ENCODE measurements at regions not wholly inside any gene's neighbourhood (a gene's known extent, or its start where the extent isn't known, plus 50 kb on each side); places are given as distances from the start of the nearest gene placed in this dataset.
A peak's percentile ranks its signal among the peaks of the same experiment; 100 is the strongest.

- no peak for DNase-seq (ENCODE audit: extremely low spot score)
- no peak overlapping the region for H3K4me3 ChIP-seq (ENCODE audit: low read depth, low read length)
- H3K4me1 ChIP-seq (ENCODE audit: insufficient read depth), result no peaks in the 10 kb centered on the region
- 78% methylated on average over 1 of the region's 1 CpG for WGBS
- H3K36me3 ChIP-seq (ENCODE audit: insufficient read depth), result no peaks in the 10 kb centered on the region
- H3K27ac ChIP-seq (ENCODE audit: low read depth), result no peak overlapping the region
Measured at GRCh38 chr1:106254748-106255147, 801.7 kb upstream of the PRMT6 start.

- WGBS, result 67% methylated on average over 3 of the region's 3 CpGs
- Histone ChIP-seq H3K4me3 (ENCODE audit: low read depth, low read length) (no peak overlapping the region), H3K27ac (ENCODE audit: low read depth) (no peak overlapping the region), H3K36me3 (ENCODE audit: insufficient read depth) (no peaks in the 10 kb centered on the region), H3K4me1 (ENCODE audit: insufficient read depth) (no peaks in the 10 kb centered on the region)
- DNase-seq (ENCODE audit: extremely low spot score), result no peak
Measured at GRCh38 chr1:106266786-106267185, 789.7 kb upstream of the PRMT6 start.

DNA sequence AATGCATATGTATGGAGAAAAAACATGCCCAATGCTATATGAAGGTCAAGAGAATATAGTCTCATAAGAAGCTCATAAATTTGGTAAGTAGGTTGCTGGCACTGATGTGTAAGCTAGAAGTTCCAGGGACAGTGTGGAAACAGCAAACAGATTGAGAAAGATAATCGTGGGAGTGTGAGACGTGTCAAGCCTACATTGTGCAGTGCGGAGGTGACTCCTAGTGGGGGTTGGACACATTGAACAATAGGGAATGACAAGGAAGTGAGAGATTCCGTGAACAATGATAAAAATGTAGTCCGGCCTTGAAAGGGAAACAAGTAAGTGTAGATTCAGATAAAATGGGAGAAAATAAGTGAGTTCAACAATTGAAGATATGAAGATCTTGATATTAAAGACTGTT is 788.4 kb upstream of the PRMT6 start:
- no peaks in the 10 kb centered on the region for H3K4me1 ChIP-seq (ENCODE audit: insufficient read depth)
- no peak overlapping the region for H3K27ac ChIP-seq (ENCODE audit: low read depth)
- peak; percentile 2 for DNase-seq (ENCODE audit: extremely low spot score)
- H3K36me3 ChIP-seq (ENCODE audit: insufficient read depth), result no peaks in the 10 kb centered on the region
- WGBS, result 51% methylated on average over 5 of the region's 5 CpGs
- H3K4me3 ChIP-seq (ENCODE audit: low read depth, low read length), result no peak overlapping the region

- 27% methylated on average over 1 of the region's 1 CpG for whole genome bisulfite sequencing
- H3K27ac ChIP-seq (ENCODE audit: low read depth), result no peak overlapping the region
- H3K36me3 ChIP-seq (ENCODE audit: insufficient read depth), result no peaks in the 10 kb centered on the region
- no peak overlapping the region for H3K4me3 ChIP-seq (ENCODE audit: low read depth, low read length)
- no peaks in the 10 kb centered on the region for H3K4me1 ChIP-seq (ENCODE audit: insufficient read depth)
- no peak for DNase-seq (ENCODE audit: extremely low spot score)
Measured at GRCh38 chr1:106276871-106277270, 779.6 kb upstream of the PRMT6 start.

- 88% methylated on average over 4 of the region's 4 CpGs for WGBS
- DNase-seq (ENCODE audit: extremely low spot score), result no peak
- Histone ChIP-seq H3K36me3 (ENCODE audit: insufficient read depth) (no peaks in the 10 kb centered on the region), H3K4me3 (ENCODE audit: low read depth, low read length) (no peak overlapping the region), H3K27ac (ENCODE audit: low read depth) (no peak overlapping the region), H3K4me1 (ENCODE audit: insufficient read depth) (no peaks in the 10 kb centered on the region)
Measured at GRCh38 chr1:106277786-106278185, 778.7 kb upstream of the PRMT6 start.

GRCh38 chr1:106278716-106279115 is 777.8 kb upstream of the PRMT6 start:
- no peak overlapping the region for H3K27ac ChIP-seq (ENCODE audit: low read depth)
- no peak overlapping the region for H3K4me3 ChIP-seq (ENCODE audit: low read depth, low read length)
- DNase-seq (ENCODE audit: extremely low spot score), result no peak
- no peaks in the 10 kb centered on the region for H3K36me3 ChIP-seq (ENCODE audit: insufficient read depth)
- WGBS, result 74% methylated on average over 2 of the region's 2 CpGs
- H3K4me1 ChIP-seq (ENCODE audit: insufficient read depth), result no peaks in the 10 kb centered on the region

DNA sequence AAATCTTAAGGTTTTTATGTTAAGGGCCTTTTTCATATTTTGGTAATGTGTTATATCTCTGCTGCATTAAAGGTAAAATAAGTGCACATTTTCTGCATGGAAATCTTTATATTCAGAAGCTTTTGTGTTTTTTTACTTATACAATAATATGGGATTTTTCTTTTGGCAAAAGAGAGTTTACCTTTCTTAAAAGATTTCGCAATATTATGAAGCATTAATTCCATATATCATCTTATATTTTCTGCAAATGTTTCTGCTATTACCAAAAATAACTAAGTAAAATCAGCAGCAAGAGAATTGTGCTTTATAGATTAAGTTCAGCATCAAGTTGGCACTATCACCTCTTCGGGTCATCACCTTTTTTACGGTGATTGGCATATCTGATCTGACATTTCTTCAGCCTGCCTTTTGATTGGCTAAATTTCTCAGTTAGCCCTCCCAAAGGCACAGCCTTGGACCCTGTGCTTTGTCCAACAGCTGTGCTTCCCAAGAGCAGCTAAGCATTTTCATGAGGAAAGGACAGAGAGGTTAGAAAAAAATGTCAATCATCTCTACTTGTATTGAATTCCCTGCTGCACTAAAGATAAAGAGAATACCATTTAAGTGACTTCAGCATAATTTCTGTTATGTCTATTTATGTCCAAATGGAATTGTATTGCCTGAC is 767.1 kb upstream of the PRMT6 start:
- H3K27ac ChIP-seq (ENCODE audit: low read depth), result no peak overlapping the region

DNA sequence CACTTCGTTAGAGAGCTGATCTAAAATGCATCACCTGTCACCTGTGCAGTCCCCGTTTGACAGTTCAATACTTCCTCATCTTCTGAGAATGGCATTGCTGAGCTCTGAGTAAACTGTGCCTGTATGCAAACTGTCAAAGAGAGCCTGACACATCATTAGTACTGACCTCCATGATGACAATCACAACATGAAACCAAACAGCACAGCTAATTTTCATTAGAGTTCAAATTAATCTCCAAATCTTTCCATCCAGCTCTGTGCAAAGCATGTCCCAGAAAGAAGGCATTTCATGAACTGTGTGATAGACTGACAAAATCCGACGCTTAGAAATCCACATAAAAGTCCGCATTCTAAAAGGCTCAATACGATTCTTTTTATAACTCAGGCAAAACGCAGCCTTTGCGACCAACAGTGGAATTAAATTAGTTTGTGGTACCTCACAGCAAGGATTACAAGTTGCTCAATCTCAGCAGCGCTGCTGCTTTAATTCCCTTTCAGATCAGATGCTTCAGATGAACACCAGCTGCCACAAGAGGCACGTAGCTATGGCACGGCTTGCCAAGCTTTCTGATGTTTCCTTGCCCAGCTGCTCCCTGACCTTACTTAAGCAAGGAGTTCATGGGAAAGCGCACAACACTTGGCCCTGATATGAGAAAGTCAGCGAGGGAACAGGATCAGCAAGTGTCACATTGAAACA is 765.5 kb upstream of the PRMT6 start:
- DNase-seq (ENCODE audit: extremely low spot score), result no peak
- H3K27ac ChIP-seq (ENCODE audit: low read depth), result no peak overlapping the region
- no peaks in the 10 kb centered on the region for H3K4me1 ChIP-seq (ENCODE audit: insufficient read depth)
- 32% methylated on average over 13 of the region's 13 CpGs for WGBS
- H3K4me3 ChIP-seq (ENCODE audit: low read depth, low read length), result no peak overlapping the region
- H3K36me3 ChIP-seq (ENCODE audit: insufficient read depth), result no peaks in the 10 kb centered on the region

More for the DNA sequence above, 767.1 kb upstream of the PRMT6 start:
- DNase-seq (ENCODE audit: extremely low spot score), result no peak
- no peaks in the 10 kb centered on the region for H3K4me1 ChIP-seq (ENCODE audit: insufficient read depth)
- 90% methylated on average over 3 of the region's 3 CpGs for WGBS
- H3K4me3 ChIP-seq (ENCODE audit: low read depth, low read length), result no peak overlapping the region
- H3K36me3 ChIP-seq (ENCODE audit: insufficient read depth), result no peaks in the 10 kb centered on the region

DNA sequence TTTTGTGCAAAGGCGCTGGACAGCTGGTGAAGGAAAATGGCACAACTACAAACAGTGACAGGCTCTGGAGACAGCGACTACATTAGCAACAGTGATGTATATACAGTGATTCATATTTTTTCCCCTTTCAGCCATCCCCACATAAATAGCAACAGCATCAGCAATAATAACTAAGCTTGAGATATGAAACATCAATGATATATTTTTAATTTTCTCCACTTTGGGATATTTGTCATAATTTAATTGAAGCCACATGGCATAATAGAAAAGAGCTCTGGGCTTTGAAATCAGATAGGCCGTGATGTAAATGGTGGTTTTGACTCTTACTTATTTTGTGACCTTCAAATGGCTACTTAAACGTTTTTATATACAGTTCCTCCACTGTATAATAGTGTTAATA is 764.3 kb upstream of the PRMT6 start:
- H3K27ac ChIP-seq (ENCODE audit: low read depth), result no peak overlapping the region
- no peaks in the 10 kb centered on the region for H3K4me1 ChIP-seq (ENCODE audit: insufficient read depth)
- 80% methylated on average over 4 of the region's 4 CpGs for WGBS
- DNase-seq (ENCODE audit: extremely low spot score), result no peak
- H3K4me3 ChIP-seq (ENCODE audit: low read depth, low read length), result no peak overlapping the region
- no peaks in the 10 kb centered on the region for H3K36me3 ChIP-seq (ENCODE audit: insufficient read depth)

- Histone ChIP-seq H3K4me3 (ENCODE audit: low read depth, low read length) (no peak overlapping the region), H3K27ac (ENCODE audit: low read depth) (no peak overlapping the region), H3K4me1 (ENCODE audit: insufficient read depth) (no peaks in the 10 kb centered on the region), H3K36me3 (ENCODE audit: insufficient read depth) (no peaks in the 10 kb centered on the region)
- WGBS, result 87% methylated on average over 1 of the region's 1 CpG
- no peak for DNase-seq (ENCODE audit: extremely low spot score)
Measured at GRCh38 chr1:106296431-106296830, 760.0 kb upstream of the PRMT6 start.

DNA sequence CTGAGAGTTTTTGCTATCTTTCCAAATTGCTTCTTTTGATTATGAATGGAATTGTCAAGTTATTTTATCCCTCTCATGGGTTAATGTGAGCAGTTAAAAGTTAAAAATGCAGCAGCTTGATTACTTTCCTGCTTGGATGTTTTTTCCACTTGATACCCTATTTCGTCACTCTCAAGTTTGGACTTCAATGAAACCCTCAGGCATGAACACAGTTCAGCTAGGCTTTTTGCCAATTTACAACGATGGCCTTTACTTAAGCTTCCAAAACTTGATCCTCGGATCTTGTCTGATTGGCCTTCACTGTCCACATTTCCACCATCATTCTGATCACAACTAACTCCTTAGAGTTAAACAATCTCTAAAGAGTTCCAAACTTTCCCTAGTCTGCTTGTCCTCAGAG is 752.4 kb upstream of the PRMT6 start:
- WGBS, result 32% methylated on average over 3 of the region's 3 CpGs
- no peaks in the 10 kb centered on the region for H3K36me3 ChIP-seq (ENCODE audit: insufficient read depth)

DNA sequence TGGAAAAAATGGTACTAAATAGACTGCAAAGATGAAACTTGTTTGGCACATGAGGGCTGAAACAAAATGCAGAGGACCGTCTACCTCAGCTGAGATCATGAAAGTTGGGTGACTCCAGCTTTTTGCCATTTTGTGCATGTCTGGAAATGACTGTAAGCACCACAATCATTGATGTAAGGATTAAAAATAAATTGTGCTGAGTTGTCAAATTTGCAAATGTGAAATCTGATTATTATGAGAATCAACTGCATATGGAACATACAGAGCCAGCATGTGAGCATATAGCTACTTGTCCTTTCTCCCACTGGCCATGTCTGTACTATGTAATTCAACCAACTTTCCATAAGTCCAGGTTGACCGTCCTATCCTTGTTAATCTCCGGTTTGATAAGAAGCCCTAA is 736.9 kb upstream of the PRMT6 start:
- H3K27ac ChIP-seq (ENCODE audit: low read depth), result no peak overlapping the region
- no peak for DNase-seq (ENCODE audit: extremely low spot score)
- no peaks in the 10 kb centered on the region for H3K36me3 ChIP-seq (ENCODE audit: insufficient read depth)
- no peak overlapping the region for H3K4me3 ChIP-seq (ENCODE audit: low read depth, low read length)
- 95% methylated on average over 3 of the region's 3 CpGs for WGBS
- H3K4me1 ChIP-seq (ENCODE audit: insufficient read depth), result no peaks in the 10 kb centered on the region

More for the DNA sequence above, 752.4 kb upstream of the PRMT6 start:
- Histone ChIP-seq H3K4me3 (ENCODE audit: low read depth, low read length) (no peak overlapping the region), H3K4me1 (ENCODE audit: insufficient read depth) (no peaks in the 10 kb centered on the region), H3K27ac (ENCODE audit: low read depth) (no peak overlapping the region)
- no peak for DNase-seq (ENCODE audit: extremely low spot score)

- no peaks in the 10 kb centered on the region for H3K4me1 ChIP-seq (ENCODE audit: insufficient read depth)
- no peaks in the 10 kb centered on the region for H3K36me3 ChIP-seq (ENCODE audit: insufficient read depth)
- H3K27ac ChIP-seq (ENCODE audit: low read depth), result no peak overlapping the region
- no peak for DNase-seq (ENCODE audit: extremely low spot score)
- H3K4me3 ChIP-seq (ENCODE audit: low read depth, low read length), result no peak overlapping the region
- WGBS, result 72% methylated on average over 5 of the region's 5 CpGs
Measured at GRCh38 chr1:106325600-106325999, 730.9 kb upstream of the PRMT6 start.

GRCh38 chr1:106344494-106344893 is 712.0 kb upstream of the PRMT6 start:
- no peaks in the 10 kb centered on the region for H3K36me3 ChIP-seq (ENCODE audit: insufficient read depth)
- 63% methylated on average over 4 of the region's 4 CpGs for WGBS
- DNase-seq (ENCODE audit: extremely low spot score), result no peak
- no peaks in the 10 kb centered on the region for H3K4me1 ChIP-seq (ENCODE audit: insufficient read depth)
- no peak overlapping the region for H3K27ac ChIP-seq (ENCODE audit: low read depth)
- no peak overlapping the region for H3K4me3 ChIP-seq (ENCODE audit: low read depth, low read length)

Data from urinary bladder (tissue), 3 donors.